ENCODE measurements at regions not wholly inside any gene's neighbourhood (a gene's known extent, or its start where the extent isn't known, plus 50 kb on each side); places are given as distances from the start of the nearest gene placed in this dataset.

- no peak for TF ChIP-seq CTCF (IDR thresholded peaks at IDR 0.05)
- TF ChIP-seq POLR2A (IDR thresholded peaks at IDR 0.05), result no peak
Measured at GRCh38 chr14:71579331-71579730, 352.9 kb upstream of the RGS6 start.

Data from lower leg skin (tissue), 3 donors.